Esophagus squamous epithelium (tissue), 5 donors: ENCODE measurements at regions not wholly inside any gene's neighbourhood (a gene's known extent, or its start where the extent isn't known, plus 50 kb on each side); places are given as distances from the start of the nearest gene placed in this dataset.

Source experiments
- DNase-seq: peaks from one replicate; lab custom pipeline; 2025; lab: John Stamatoyannopoulos, UW
- H3K27ac ChIP-seq, 4 donors: fragments of 200-600 bp; sonication (generic); one replicate each; pipeline ENCODE4 v1.5.1; 2016 to 2019; ENCODE audit warnings: mild to moderate bottlenecking in 1 of 4
- H3K27me3 ChIP-seq, 4 donors: fragments of 200-600 bp; sonication (generic); 1 replicate in 3 of 4; 2 replicates in 1 of 4; pipeline versions ENCODE4 v1.5.1 to v1.6.0; 2017 to 2021; ENCODE audit warnings: antibody characterized with exemption in 1 of 4
- H3K36me3 ChIP-seq, 3 donors: fragments of 200-600 bp; sonication (generic); one replicate each; pipeline ENCODE4 v1.5.1; 2016 to 2019
- H3K4me1 ChIP-seq, 3 donors: fragments of 200-600 bp; sonication (generic); one replicate each; pipeline ENCODE4 v1.5.1; 2017 to 2019
- H3K4me3 ChIP-seq, 4 donors: fragments of 200-600 bp; sonication (generic); 1 replicate in 3 of 4; 2 replicates in 1 of 4; pipeline ENCODE4 v1.5.1; 2016 to 2019; ENCODE audit warnings: mild to moderate bottlenecking in 2 of 4, moderate library complexity in 1 of 4
- H3K9me3 ChIP-seq, 3 donors: fragments of 200-600 bp; sonication (generic); one replicate each; pipeline ENCODE4 v1.5.1; 2016 to 2019
- POLR2A ChIP-seq, 4 donors: fragments of 450-650 bp; IDR thresholded peaks; one replicate each; pipeline ENCODE4 v1.6.1; 2017; ENCODE audit warnings: antibody characterized with exemption in 4 of 4, mild to moderate bottlenecking in 4 of 4, moderate library complexity in 3 of 4
- WGBS, 2 donors: methylation state at CpG; one replicate each; pipeline ENCODE4 v1.1.5; 2018; 5-methylcytosine and 5-hydroxymethylcytosine counted together
- intact Hi-C: fragments of 100-400 bp; cut with DNase I; formaldehyde crosslinking; loops from one replicate; pipeline ENCODE4 v1.15.0; 2022
- TF ChIP-seq, protein P1 (sequence below), 6 experiments: fragments of 450-650 bp in 4 of 6; fragments of 200-600 bp in 2 of 6; sonication (generic) in 2 of 6; IDR thresholded peaks; one replicate each; pipeline ENCODE4 v1.5.1; 2016 to 2019; ENCODE audit warnings: antibody characterized with exemption in 6 of 6, mild to moderate bottlenecking in 4 of 6, moderate library complexity in 4 of 6
- donor health status: DM: yes; HTN: yes; CAD: no.

DNA sequence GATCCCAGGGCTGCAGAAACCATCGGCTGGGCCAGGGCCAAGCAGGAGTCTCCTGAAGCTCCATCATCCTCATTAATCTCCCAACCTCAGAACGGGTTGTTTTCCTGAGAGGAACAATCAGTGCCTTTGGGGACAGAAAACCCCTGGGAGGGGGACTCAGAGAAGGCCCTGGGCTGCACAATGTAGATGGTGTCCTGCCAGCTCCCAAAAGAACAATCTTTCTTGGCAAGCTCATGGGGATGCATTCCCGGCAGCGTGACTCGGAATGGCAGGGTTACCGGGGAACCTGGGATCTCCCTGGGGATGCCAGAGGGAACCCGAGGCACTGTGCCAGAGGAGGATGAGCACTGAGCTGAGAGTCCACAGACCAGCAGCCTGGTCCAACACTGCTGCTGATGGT lies 72.1 kb upstream of the ATP2B2 start:
- WGBS, 2 donors: 35 to 50% methylated on average over 1 to 7 of the region's 7 CpGs
- no peak for DNase-seq
- Histone ChIP-seq H3K4me3 (no peak overlapping the region), H3K27ac (no peak overlapping the region), H3K27me3 (peaks cover 0 to 58% (median 0%) of the 10 kb centered on the region in 4 donors), H3K9me3 (no peaks in the 10 kb centered on the region), H3K4me1 (no peaks in the 10 kb centered on the region), H3K36me3 (no peaks in the 10 kb centered on the region)
- TF ChIP-seq, protein P1, sequence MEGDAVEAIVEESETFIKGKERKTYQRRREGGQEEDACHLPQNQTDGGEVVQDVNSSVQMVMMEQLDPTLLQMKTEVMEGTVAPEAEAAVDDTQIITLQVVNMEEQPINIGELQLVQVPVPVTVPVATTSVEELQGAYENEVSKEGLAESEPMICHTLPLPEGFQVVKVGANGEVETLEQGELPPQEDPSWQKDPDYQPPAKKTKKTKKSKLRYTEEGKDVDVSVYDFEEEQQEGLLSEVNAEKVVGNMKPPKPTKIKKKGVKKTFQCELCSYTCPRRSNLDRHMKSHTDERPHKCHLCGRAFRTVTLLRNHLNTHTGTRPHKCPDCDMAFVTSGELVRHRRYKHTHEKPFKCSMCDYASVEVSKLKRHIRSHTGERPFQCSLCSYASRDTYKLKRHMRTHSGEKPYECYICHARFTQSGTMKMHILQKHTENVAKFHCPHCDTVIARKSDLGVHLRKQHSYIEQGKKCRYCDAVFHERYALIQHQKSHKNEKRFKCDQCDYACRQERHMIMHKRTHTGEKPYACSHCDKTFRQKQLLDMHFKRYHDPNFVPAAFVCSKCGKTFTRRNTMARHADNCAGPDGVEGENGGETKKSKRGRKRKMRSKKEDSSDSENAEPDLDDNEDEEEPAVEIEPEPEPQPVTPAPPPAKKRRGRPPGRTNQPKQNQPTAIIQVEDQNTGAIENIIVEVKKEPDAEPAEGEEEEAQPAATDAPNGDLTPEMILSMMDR (IDR thresholded peaks at IDR 0.05): no peak
- TF ChIP-seq POLR2A (IDR thresholded peaks at IDR 0.05): no peak
- intact Hi-C loops: no loop called here

DNA sequence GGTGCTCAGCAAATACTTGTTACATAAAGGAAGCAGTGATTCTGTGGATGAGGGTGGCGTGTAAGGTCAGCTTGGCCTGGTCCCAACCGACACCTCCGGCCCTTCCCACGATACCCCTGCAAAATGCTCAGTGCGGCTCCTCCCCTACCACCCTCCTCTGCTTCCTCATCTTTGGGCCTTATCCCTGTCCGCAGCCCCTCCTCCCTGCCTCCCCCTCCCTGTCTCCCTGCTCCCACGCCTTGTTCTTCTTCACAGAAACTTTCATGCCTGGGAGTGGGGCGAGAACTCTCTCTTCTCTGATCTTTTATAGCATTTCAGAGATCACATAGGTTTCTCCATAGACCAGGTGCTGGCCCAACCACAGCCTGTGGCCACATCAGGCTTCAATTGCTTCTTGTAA lies 75.0 kb upstream of the ATP2B2 start:
- TF ChIP-seq, protein P1 (IDR thresholded peaks at IDR 0.05): no peak
- no peak for TF ChIP-seq POLR2A (IDR thresholded peaks at IDR 0.05)
- H3K27ac ChIP-seq: no peak overlapping the region
- no peaks in the 10 kb centered on the region for H3K36me3 ChIP-seq
- intact Hi-C loops: no loop called here
- no peaks in the 10 kb centered on the region for H3K4me1 ChIP-seq
- H3K4me3 ChIP-seq: no peak overlapping the region
- WGBS, 2 donors: 74 to 84% methylated on average over 8 of the region's 8 CpGs
- DNase-seq: no peak
- peaks cover 0 to 66% (median 0%) of the 10 kb centered on the region in 4 donors for H3K27me3 ChIP-seq
- H3K9me3 ChIP-seq: no peaks in the 10 kb centered on the region

DNA sequence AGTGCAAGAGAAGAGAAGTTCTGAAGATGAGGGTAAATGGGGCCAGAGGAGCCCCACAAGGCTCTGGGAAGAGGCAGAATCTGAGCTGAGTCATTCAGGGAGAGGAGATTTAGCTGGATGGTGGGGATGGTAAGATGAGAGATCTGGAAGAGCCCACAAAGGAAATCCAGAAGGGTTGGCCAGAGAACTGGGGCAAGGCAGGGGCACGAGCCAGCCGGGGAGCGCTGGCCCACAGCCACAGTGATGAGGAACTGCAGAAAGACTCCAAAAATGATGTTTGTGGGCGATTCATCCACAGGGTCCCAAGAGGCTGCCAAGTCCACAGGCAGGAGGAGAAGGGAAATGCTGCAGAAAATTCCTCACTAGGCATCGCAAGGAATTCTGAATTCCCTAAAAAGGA lies 75.9 kb upstream of the ATP2B2 start:
- intact Hi-C loops: no loop called here
- TF ChIP-seq, protein P1 (IDR thresholded peaks at IDR 0.05): no peak
- no peak for TF ChIP-seq POLR2A (IDR thresholded peaks at IDR 0.05)
- DNase-seq: no peak

DNA sequence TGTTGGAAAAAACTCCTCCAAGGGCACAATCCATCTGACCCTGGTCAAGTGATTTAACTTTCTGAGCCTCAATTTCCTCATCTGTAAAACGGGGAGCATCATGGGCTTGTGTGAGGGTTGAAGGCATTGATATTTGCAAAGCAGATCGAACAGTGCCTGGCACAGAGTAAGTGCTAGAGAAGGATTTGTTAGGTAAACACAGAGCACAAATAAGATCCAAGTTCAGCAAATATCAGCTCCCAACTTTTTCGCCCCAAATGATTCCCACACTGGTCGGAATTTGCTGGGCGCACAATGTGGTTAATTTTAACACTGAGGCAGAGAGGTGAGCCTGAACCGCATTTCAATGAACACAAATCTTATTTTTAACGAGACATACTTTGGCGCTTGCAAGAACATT lies 76.3 kb upstream of the ATP2B2 start:
- Histone ChIP-seq H3K27ac (no peak overlapping the region), H3K4me1 (no peaks in the 10 kb centered on the region), H3K4me3 (no peak overlapping the region), H3K36me3 (no peaks in the 10 kb centered on the region), H3K9me3 (no peaks in the 10 kb centered on the region), H3K27me3 (peaks cover 0 to 69% (median 0%) of the 10 kb centered on the region in 4 donors)
- no peak for DNase-seq
- TF ChIP-seq, protein P1 (IDR thresholded peaks at IDR 0.05): no peak
- TF ChIP-seq POLR2A (IDR thresholded peaks at IDR 0.05): no peak
- intact Hi-C loops: no loop called here
- WGBS, 2 donors: 55 to 66% methylated on average over 8 of the region's 8 CpGs

More for the DNA sequence above, 75.9 kb upstream of the ATP2B2 start:
- WGBS, 2 donors: 49 to 62% methylated on average over 5 of the region's 5 CpGs
- no peak overlapping the region for H3K4me3 ChIP-seq
- H3K27ac ChIP-seq: no peak overlapping the region
- H3K4me1 ChIP-seq: no peaks in the 10 kb centered on the region
- no peaks in the 10 kb centered on the region for H3K36me3 ChIP-seq
- H3K9me3 ChIP-seq: no peaks in the 10 kb centered on the region
- peaks cover 0 to 66% (median 0%) of the 10 kb centered on the region in 4 donors for H3K27me3 ChIP-seq

DNA sequence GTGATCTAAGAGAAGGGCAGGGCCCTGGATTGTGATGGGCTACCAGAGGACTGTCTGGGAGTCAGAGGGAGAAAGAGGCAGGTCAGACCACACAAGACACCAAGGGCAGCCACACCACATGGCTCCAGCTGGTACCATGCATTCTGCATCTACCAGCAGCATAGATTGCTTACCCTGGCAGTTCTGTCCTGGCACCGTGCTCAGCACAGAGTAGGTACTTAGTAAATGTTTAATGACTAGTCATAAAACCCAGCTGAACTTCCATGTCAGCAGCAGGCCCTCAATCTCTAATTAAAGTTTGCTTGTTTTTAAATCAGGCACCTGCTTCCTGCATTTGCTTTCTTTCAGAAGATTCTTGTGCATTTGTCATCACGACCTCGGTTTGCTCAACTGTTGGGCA lies 77.3 kb upstream of the ATP2B2 start:
- Histone ChIP-seq H3K36me3 (no peaks in the 10 kb centered on the region), H3K27me3 (peaks cover 0 to 68% (median 0%) of the 10 kb centered on the region in 4 donors), H3K4me3 (no peak overlapping the region), H3K9me3 (no peaks in the 10 kb centered on the region), H3K27ac (no peak overlapping the region), H3K4me1 (no peaks in the 10 kb centered on the region)
- intact Hi-C loops: no loop called here
- 66 to 68% methylated on average over 3 of the region's 3 CpGs for WGBS, 2 donors
- DNase-seq: no peak
- no peak for TF ChIP-seq POLR2A (IDR thresholded peaks at IDR 0.05)
- TF ChIP-seq, protein P1 (IDR thresholded peaks at IDR 0.05): no peak
